HG03521 (cell line): ENCODE measurements at regions not wholly inside any gene's neighbourhood (a gene's known extent, or its start where the extent isn't known, plus 50 kb on each side); places are given as distances from the start of the nearest gene placed in this dataset.
"Not testable (repeated sequence)": the region's sequence is repeated elsewhere in the genome, so short reads cannot be mapped to it uniquely, and the experiment has no call there.

Source experiments
- ATAC-seq: cut with Tn5 transposase; IDR thresholded peaks from one replicate; pipeline ENCODE4 v1.9.1; 2021; ENCODE audit warnings: mild to moderate bottlenecking, moderate library complexity; ENCODE audit not compliant: unreplicated experiment

GRCh38 chr3:28028554-28028953, 212.9 kb upstream of the CMC1 start:
- ATAC-seq = no peak

GRCh38 chr3:28033059-28033784, 208.2 kb upstream of the CMC1 start:
- ATAC-seq = no peak

GRCh38 chr3:28036599-28037575, 204.5 kb upstream of the CMC1 start:
- no peak for ATAC-seq

- ATAC-seq = peak; percentile 40
Observed at GRCh38 chr3:28039234-28039633, 202.2 kb upstream of the CMC1 start.

GRCh38 chr3:28039829-28040228, 201.6 kb upstream of the CMC1 start:
- ATAC-seq = no peak

- peak; percentile 50 for ATAC-seq
Observed at GRCh38 chr3:28042095-28042635, 199.3 kb upstream of the CMC1 start.

GRCh38 chr3:28042707-28043106, 198.7 kb upstream of the CMC1 start:
- no peak for ATAC-seq

GRCh38 chr3:28050120-28050519, 191.3 kb upstream of the CMC1 start:
- ATAC-seq = no peak

- no peak for ATAC-seq
Observed at GRCh38 chr3:28050885-28051284, 190.5 kb upstream of the CMC1 start.

- ATAC-seq = no peak
Observed at GRCh38 chr3:28053759-28054158, 187.7 kb upstream of the CMC1 start.

GRCh38 chr3:28056806-28057205, 184.6 kb upstream of the CMC1 start:
- ATAC-seq = no peak

GRCh38 chr3:28057539-28057938, 183.9 kb upstream of the CMC1 start:
- no peak for ATAC-seq

GRCh38 chr3:28059199-28059598, 182.2 kb upstream of the CMC1 start:
- not testable (repeated sequence) for ATAC-seq

GRCh38 chr3:28066020-28066419, 175.4 kb upstream of the CMC1 start:
- ATAC-seq = no peak

GRCh38 chr3:28067014-28067413, 174.4 kb upstream of the CMC1 start:
- no peak for ATAC-seq

- ATAC-seq = no peak
Observed at GRCh38 chr3:28068342-28068741, 173.1 kb upstream of the CMC1 start.

- ATAC-seq = no peak
Observed at GRCh38 chr3:28069438-28069837, 172.0 kb upstream of the CMC1 start.

GRCh38 chr3:28076246-28076645, 165.2 kb upstream of the CMC1 start:
- no peak for ATAC-seq

- ATAC-seq = no peak
Observed at GRCh38 chr3:28077572-28077971, 163.8 kb upstream of the CMC1 start.

- ATAC-seq = no peak
Observed at GRCh38 chr3:28078536-28078935, 162.9 kb upstream of the CMC1 start.

- no peak for ATAC-seq
Observed at GRCh38 chr3:28080716-28081115, 160.7 kb upstream of the CMC1 start.

GRCh38 chr3:28081533-28081947, 159.9 kb upstream of the CMC1 start:
- ATAC-seq = no peak
